GM19438 (cell line): ENCODE measurements at regions not wholly inside any gene's neighbourhood (a gene's known extent, or its start where the extent isn't known, plus 50 kb on each side); places are given as distances from the start of the nearest gene placed in this dataset.

ENCODE experiments used
- ATAC-seq: cut with Tn5 transposase; IDR thresholded peaks from one replicate; pipeline ENCODE4 v1.9.1; 2021; ENCODE audit warnings: low read depth; ENCODE audit not compliant: unreplicated experiment

- ATAC-seq, result no peak
Measured at GRCh38 chr3:135895734-135896121, 69.8 kb upstream of the PPP2R3A start.

GRCh38 chr3:135896613-135897012 lies 68.9 kb upstream of the PPP2R3A start:
- ATAC-seq, result no peak

- no peak for ATAC-seq
Measured at GRCh38 chr3:135897715-135898114, 67.8 kb upstream of the PPP2R3A start.

GRCh38 chr3:135898774-135899173 lies 66.8 kb upstream of the PPP2R3A start:
- ATAC-seq, result no peak

- no peak for ATAC-seq
Measured at GRCh38 chr3:135905058-135905724, 60.3 kb upstream of the PPP2R3A start.

GRCh38 chr3:135907422-135908165 lies 57.9 kb upstream of the PPP2R3A start:
- ATAC-seq, result no peak

- no peak for ATAC-seq
Measured at GRCh38 chr3:135908225-135908624, 57.3 kb upstream of the PPP2R3A start.

GRCh38 chr3:135908737-135909136 lies 56.8 kb upstream of the PPP2R3A start:
- no peak for ATAC-seq

GRCh38 chr3:135911110-135911509 lies 54.4 kb upstream of the PPP2R3A start:
- no peak for ATAC-seq

GRCh38 chr3:135915206-135915605 lies 50.3 kb upstream of the PPP2R3A start:
- ATAC-seq, result no peak
